Panc1 (cell line): ENCODE measurements at regions not wholly inside any gene's neighbourhood (a gene's known extent, or its start where the extent isn't known, plus 50 kb on each side); places are given as distances from the start of the nearest gene placed in this dataset.

ENCODE experiments used
- POLR2AphosphoS5 ChIP-seq: IDR thresholded peaks from 2 replicates; pipeline ENCODE4 v1.6.1; 2012; ENCODE audit warnings: mild to moderate bottlenecking, low read depth, low read length, moderate library complexity
- SIN3A ChIP-seq: IDR thresholded peaks from 2 replicates; pipeline ENCODE4 v1.6.1; 2012; ENCODE audit warnings: low read depth, mild to moderate bottlenecking, low read length, moderate library complexity, borderline replicate concordance; ENCODE audit not compliant: insufficient read depth
- TCF7L2 ChIP-seq: IDR thresholded peaks from 2 replicates; pipeline ENCODE4 v1.6.1; 2011; ENCODE audit warnings: mild to moderate bottlenecking, low read depth, low read length, inconsistent platforms
- TF ChIP-seq, protein P1 (sequence below): fragments of 450-650 bp; IDR thresholded peaks from 2 replicates; pipeline ENCODE4 v1.5.1; 2017; ENCODE audit warnings: mild to moderate bottlenecking

- TF ChIP-seq, protein P1, sequence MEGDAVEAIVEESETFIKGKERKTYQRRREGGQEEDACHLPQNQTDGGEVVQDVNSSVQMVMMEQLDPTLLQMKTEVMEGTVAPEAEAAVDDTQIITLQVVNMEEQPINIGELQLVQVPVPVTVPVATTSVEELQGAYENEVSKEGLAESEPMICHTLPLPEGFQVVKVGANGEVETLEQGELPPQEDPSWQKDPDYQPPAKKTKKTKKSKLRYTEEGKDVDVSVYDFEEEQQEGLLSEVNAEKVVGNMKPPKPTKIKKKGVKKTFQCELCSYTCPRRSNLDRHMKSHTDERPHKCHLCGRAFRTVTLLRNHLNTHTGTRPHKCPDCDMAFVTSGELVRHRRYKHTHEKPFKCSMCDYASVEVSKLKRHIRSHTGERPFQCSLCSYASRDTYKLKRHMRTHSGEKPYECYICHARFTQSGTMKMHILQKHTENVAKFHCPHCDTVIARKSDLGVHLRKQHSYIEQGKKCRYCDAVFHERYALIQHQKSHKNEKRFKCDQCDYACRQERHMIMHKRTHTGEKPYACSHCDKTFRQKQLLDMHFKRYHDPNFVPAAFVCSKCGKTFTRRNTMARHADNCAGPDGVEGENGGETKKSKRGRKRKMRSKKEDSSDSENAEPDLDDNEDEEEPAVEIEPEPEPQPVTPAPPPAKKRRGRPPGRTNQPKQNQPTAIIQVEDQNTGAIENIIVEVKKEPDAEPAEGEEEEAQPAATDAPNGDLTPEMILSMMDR: no peak
- no peak for TF ChIP-seq SIN3A
- no peak for TF ChIP-seq POLR2AphosphoS5
- TF ChIP-seq TCF7L2: no peak
These were observed 784.8 kb downstream of the EPHA7 start for GRCh38 chr6:92634561-92634960.
